ENCODE measurements at regions not wholly inside any gene's neighbourhood (a gene's known extent, or its start where the extent isn't known, plus 50 kb on each side); places are given as distances from the start of the nearest gene placed in this dataset.

DNA sequence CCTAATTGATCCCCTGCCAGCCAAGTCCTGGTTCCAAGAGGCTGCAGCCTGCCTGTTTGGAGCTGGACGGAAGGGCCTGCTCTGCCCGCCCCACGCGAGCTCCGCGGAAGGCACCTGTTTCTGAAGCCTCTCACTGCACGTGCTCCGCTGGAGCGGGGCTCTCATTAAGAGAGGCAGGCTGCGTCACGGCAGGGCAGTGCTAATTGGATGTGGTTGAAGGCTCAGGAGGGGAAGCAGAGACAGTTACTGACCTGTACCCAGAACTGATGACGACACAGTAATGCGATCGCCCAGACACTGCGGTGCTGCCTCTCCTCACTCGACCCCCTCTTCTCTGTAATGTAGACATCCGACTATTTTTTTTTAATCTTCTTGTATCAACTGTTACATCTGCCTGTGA is 411.1 kb upstream of the MGMT start:
- DNase-seq (ENCODE audit: low read depth, low spot score) (no peak), ATAC-seq (no peak)
- Histone ChIP-seq H3K36me3 (ENCODE audit: control insufficient read depth in 1 of 2, insufficient read depth in 2 of 2, low read length in 2 of 2) (no peaks in the 10 kb centered on the region), H3K4me3 (replicated peaks in 1 of 2; ENCODE audit: low read depth in 1 of 2, low read length in 2 of 2) (no peak overlapping the region), H3K27me3 (ENCODE audit: insufficient read depth, low read length) (no peaks in the 10 kb centered on the region), H3K9me2 (ENCODE audit: insufficient read depth) (no peaks in the 10 kb centered on the region), H4K20me1 (ENCODE audit: insufficient read depth) (no peaks in the 10 kb centered on the region), H3K27ac (ENCODE audit: low read depth, low read length) (no peak overlapping the region), H3K9ac (ENCODE audit: low read length) (no peak overlapping the region), H3K4me2 (ENCODE audit: low read length) (no peak overlapping the region), H3K79me2 (ENCODE audit: insufficient read depth, low read length) (no peaks in the 10 kb centered on the region), H2AFZ (ENCODE audit: low read depth, low read length, poor library complexity, severe bottlenecking) (no peak overlapping the region), H3K4me1 (ENCODE audit: control insufficient read depth in 1 of 2, insufficient read depth in 2 of 2, low read length in 2 of 2) (no peaks in the 10 kb centered on the region), H3K9me3 (ENCODE audit: control insufficient read depth in 1 of 2, insufficient read depth in 1 of 2, low read depth in 1 of 2, low read length in 2 of 2) (peaks cover 9 to 16% of the 10 kb centered on the region in 2 experiments; a peak in 2 of 4 replicates)
- RAD21 ChIA-PET (ENCODE audit: low non-redundant PET in 1 of 2, low total read pairs in 2 of 2, uncharacterized antibody in 2 of 2, unreplicated experiment in 2 of 2), result no interaction called here
- no TSS peak for BruUV-seq (replicated peaks)
- TF ChIP-seq ZBTB33 (IDR thresholded peaks at IDR 0.05; ENCODE audit: extremely low read depth, insufficient replicate concordance, low read length), result no peak
- no peak for TF ChIP-seq SP1 (IDR thresholded peaks at IDR 0.05; ENCODE audit: low read depth)
- TF ChIP-seq MAX (IDR thresholded peaks at IDR 0.05), result no peak
- POLR2A ChIA-PET, result no interaction called here
- intact Hi-C loops (cut with micrococcal nuclease), result no loop called here
- CTCF ChIA-PET, result no interaction called here

GRCh38 chr10:129056734-129057689 is 410.0 kb upstream of the MGMT start:
- BruUV-seq (replicated peaks), result no TSS peak

More at GRCh38 chr10:129056734-129057689, 410.0 kb upstream of the MGMT start:
- DNase-seq (ENCODE audit: low read depth, low spot score) (no peak), ATAC-seq (no peak)
- Histone ChIP-seq H3K27ac (ENCODE audit: low read depth, low read length) (no peak overlapping the region), H3K79me2 (ENCODE audit: insufficient read depth, low read length) (no peaks in the 10 kb centered on the region), H4K20me1 (ENCODE audit: insufficient read depth) (no peaks in the 10 kb centered on the region), H3K4me2 (ENCODE audit: low read length) (no peak overlapping the region), H3K9ac (ENCODE audit: low read length) (no peak overlapping the region), H3K9me3 (ENCODE audit: control insufficient read depth in 1 of 2, insufficient read depth in 1 of 2, low read depth in 1 of 2, low read length in 2 of 2) (peaks cover 9 to 16% of the 10 kb centered on the region in 2 experiments; a peak in 2 of 4 replicates), H2AFZ (ENCODE audit: low read depth, low read length, poor library complexity, severe bottlenecking) (no peak overlapping the region), H3K27me3 (ENCODE audit: insufficient read depth, low read length) (no peaks in the 10 kb centered on the region), H3K36me3 (ENCODE audit: control insufficient read depth in 1 of 2, insufficient read depth in 2 of 2, low read length in 2 of 2) (no peaks in the 10 kb centered on the region), H3K4me1 (ENCODE audit: control insufficient read depth in 1 of 2, insufficient read depth in 2 of 2, low read length in 2 of 2) (no peaks in the 10 kb centered on the region), H3K4me3 (replicated peaks in 1 of 2; ENCODE audit: low read depth in 1 of 2, low read length in 2 of 2) (no peak overlapping the region), H3K9me2 (ENCODE audit: insufficient read depth) (no peaks in the 10 kb centered on the region)
- ChIA-PET RAD21 (ENCODE audit: low non-redundant PET in 1 of 2, low total read pairs in 2 of 2, uncharacterized antibody in 2 of 2, unreplicated experiment in 2 of 2) (no interaction called here), CTCF (no interaction called here), POLR2A (no interaction called here)
- no peak for TF ChIP-seq POLR2AphosphoS5 (IDR thresholded peaks at IDR 0.05; ENCODE audit: low read depth, low read length)
- TF ChIP-seq EZH2phosphoT487 (IDR thresholded peaks at IDR 0.05; ENCODE audit: borderline replicate concordance), result no peak
- no peak for TF ChIP-seq SRF (IDR thresholded peaks at IDR 0.05; ENCODE audit: low read depth)
- intact Hi-C loops (cut with micrococcal nuclease), result no loop called here
